T-helper 2 cell treated with Interferon-gamma antibody and Interleukin-4, amounts not matched to agents 100 ng/mL and 5 ng/mL, for 36 hours (primary cell): ENCODE measurements at regions not wholly inside any gene's neighbourhood (a gene's known extent, or its start where the extent isn't known, plus 50 kb on each side); places are given as distances from the start of the nearest gene placed in this dataset.

Experiments
- intact Hi-C: fragments of 100-400 bp; cut with micrococcal nuclease; formaldehyde crosslinking; loops from one replicate; pipeline ENCODE4 v1.15.1; 2023

GRCh38 chr5:162484986-162485385 lies 417.4 kb downstream of the GABRG2 start:
- intact Hi-C loops = no loop called here

DNA sequence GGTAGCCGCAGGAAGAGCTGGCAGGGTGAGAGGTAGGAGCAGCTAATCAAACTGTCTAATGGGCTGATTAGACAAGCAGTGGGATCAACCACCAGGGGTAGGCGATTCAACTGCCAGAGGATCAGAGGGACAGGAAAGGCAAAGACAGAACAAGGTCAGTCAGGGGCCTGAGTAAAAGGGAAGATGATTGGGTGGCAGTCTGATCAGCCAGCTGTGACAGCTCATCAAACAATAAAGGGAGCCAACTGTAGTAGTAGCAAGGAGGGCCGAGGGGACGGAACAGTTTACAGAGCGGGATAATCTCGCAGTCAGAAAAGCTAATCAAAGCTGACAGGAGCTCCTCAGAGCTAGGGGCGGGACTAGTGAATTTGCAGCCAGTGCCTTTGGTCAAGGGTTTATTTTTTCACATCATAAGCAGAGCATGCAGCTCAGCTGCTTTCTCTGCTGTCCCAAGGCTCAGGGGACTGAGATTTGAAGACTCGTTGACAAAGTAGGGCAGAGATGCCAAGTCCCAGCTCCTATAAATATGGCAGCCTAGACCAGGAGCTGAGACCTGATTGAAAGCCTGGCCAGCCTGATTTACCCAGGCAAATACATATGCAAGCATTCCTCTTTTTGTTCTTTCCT lies 418.2 kb downstream of the GABRG2 start:
- intact Hi-C loops = no loop called here

GRCh38 chr5:162487528-162488525 lies 420.3 kb downstream of the GABRG2 start:
- intact Hi-C loops = no loop called here

- intact Hi-C loops = no loop called here
Observed at GRCh38 chr5:162496100-162496808, 428.7 kb downstream of the GABRG2 start.

DNA sequence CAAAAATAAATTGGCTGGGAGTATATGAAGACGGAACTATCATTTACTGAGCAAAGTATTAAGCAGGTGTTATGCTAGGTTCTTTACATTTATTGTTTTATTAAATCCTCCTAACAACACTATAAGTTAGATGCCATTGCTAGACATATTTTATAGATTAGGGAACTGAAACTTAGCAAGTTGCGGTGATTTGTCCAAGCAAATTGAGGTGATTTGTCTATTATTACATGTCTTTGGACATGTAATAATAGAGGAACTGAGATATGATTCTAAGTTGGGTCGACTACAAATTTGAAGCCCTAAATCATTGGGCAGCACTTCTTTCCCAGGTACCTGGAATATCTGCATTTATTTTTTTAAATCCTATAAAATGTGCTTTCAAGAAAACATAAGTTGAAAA lies 429.9 kb downstream of the GABRG2 start:
- intact Hi-C loops = no loop called here

DNA sequence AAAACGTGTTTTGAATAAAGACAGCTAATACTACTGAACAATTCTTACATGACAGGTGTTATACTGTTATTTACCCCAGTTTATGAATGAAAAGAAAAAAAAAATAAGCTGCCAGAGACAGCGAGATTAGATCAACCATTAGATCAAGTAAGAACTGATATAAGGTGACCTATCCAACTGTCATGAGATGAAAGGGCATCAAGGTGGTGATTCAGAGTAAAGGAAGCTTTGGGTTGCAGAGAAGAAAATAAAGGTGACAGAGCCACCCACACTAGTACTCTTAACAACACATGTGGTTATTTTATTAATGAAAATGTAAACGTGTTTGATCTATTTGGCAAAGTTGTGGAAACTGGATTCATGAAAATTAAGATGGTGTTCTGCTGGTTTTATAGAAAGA lies 435.2 kb downstream of the GABRG2 start:
- intact Hi-C loops = no loop called here

DNA sequence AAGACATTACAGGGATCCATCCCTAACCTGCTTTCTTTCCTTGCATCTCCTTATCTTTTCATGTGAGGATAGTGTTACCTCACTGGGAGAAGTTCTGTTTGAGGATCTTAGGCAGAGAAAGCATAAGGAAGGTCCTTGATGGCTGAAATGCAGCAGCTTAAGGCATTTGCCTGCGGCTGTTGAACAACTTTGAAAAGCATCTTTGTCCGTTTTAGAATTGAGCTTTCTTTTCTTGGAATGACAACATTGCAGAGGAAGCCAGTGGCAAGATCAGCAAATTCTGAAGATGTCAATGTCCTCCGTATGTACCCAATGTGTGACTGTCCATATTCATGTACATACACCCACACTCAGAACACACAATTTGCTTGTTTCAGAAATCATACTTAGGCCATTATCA lies 436.2 kb downstream of the GABRG2 start:
- intact Hi-C loops = no loop called here

DNA sequence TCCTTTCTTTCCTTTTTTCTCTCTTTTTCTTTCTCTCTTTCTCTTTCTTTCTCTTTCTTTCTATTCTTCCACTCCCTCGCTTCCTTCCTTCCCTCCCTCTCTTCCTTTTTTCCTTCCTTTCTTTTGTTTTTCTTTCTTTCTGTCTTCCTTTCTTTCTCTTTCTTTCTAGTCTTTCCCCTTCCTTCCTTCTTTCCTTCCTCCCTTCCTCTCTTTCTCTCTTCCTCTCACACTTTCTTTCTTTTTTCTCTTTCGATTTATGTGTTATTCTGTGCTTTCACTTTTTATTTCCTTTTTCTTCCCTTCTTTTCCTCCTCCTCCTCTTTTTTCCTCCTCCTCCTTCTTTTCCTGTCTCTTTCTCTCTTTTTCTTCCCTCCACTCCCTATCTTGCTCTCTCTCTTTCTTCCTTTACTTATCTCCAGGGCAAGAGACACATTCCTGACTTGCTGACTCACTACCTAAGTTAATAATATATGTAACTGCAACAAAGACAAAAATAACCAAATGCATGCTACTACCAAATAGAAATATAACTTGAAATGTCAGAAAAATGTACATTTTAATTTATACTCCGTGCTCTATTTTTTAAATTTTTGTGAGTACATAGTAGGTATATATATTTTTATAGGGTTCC lies 445.5 kb downstream of the GABRG2 start:
- intact Hi-C loops = no loop called here

DNA sequence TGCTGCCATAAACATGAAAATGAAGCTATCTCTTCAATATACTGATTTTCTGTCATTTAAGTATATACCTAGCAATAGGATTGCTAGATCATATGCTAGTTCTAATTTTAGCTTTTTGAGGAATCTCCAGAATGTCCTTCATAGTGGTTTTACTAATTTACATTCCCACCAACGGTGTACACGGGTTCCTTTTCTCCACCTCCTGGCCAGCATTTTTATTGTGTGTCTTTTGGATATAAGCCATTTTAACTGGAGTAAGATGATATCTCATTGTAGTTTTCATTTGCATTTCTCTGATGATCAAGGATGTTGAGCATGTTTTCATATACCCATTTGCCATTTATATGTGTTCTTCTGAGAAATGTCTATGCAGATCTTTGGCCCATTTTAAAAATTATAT lies 446.5 kb downstream of the GABRG2 start:
- intact Hi-C loops = no loop called here

DNA sequence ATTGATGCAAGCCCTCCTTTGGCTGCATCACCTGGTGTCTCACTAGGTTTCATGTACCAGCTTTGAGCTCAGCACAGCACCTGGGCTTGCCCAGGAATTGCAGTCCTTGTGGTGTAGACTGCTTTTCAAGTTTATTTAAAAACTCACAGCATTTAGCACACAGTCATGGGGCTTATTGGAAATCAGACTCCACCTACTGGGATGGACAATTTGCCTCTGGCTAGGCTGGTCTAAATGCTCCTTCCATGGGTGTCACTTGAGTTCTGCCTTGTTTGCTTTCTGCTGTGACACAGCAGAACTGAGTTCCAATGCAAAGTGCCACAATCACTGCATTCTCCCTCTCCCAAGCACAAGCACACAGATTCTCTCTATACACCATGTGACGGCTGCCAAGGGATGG lies 453.3 kb downstream of the GABRG2 start:
- intact Hi-C loops = no loop called here

GRCh38 chr5:162529209-162529608 lies 461.6 kb downstream of the GABRG2 start:
- intact Hi-C loops = no loop called here

GRCh38 chr5:162529886-162530285 lies 462.3 kb downstream of the GABRG2 start:
- intact Hi-C loops = no loop called here

- intact Hi-C loops = no loop called here
Observed at GRCh38 chr5:162543437-162543836, 475.9 kb downstream of the GABRG2 start.

- intact Hi-C loops = no loop called here
Observed at GRCh38 chr5:162544905-162545304, 477.3 kb downstream of the GABRG2 start.

DNA sequence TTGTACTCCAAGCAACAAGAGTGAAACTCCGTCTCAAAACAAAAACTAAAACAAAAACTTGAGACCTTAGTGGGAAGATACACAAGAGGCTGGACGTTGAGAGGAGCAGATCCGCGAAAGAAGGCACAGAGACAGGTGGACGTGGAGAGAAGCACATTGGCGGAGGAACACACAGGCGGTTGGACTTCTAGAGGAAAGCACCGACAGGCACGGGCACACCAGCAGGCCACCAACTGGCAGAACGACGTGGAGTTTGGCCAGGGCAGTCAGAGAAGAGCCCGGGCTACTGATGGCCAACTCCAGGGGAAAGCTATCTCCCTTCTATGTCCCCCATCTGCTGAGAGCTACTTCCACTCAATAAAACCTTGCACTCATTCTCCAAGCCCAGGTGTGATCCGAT lies 482.7 kb downstream of the GABRG2 start:
- intact Hi-C loops = no loop called here

DNA sequence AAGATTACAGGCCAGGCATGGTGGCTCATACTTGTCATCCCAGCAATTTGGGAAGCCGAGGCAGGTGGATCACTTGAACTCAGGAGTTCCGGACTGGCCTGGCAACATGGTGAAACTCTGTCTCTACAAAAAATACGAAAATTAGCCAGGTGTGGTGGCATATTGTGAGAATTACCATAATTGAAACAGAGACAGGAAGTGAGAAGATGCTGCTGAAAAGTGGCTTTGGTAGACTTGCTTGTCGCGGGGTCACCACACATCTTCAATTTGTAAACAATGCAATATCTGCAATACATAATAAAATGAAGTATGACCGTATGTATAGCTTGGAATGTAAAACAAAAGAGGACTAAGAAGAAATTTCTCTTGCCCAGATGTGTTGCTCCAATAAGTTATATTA lies 490.5 kb downstream of the GABRG2 start:
- intact Hi-C loops = no loop called here

GRCh38 chr5:162567644-162568043 lies 500.1 kb downstream of the GABRG2 start:
- intact Hi-C loops = no loop called here

GRCh38 chr5:162573758-162574157 lies 506.2 kb downstream of the GABRG2 start:
- intact Hi-C loops = no loop called here

DNA sequence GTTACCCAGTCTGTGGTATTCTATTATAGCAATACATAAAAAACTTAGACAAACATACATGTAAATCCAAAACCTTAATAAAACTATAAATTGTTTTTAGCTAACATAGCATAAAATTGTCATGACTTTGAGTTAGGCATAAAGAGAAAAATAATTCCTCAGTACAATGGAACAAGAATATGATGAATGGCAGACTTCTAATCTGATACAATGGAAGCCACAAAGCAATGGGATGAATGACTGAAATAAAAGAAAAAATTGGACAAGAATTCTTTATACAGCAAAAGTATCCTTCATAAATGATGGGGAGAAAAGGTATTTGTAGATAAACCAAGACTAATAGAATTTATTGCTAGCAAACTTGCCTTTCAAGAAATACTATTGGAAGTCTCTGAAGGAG lies 524.2 kb downstream of the GABRG2 start:
- intact Hi-C loops = no loop called here

DNA sequence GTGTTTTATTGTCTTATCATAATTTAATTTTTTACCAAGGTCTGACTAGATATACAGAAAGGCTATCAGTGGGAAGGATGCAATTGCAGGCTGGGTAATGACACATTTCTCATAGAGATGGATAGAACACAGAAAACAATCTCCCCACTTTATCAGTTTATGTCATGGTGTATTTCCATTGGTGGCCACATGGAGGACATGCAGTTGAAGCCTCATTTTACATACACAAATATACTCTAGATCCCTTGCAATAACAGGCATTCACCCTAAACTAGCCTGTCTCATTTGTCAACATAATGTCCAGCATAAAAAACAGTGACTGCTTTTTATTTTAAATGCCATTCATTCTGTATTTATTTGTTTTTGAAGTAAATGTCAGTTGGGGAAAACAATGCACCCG lies 526.3 kb downstream of the GABRG2 start:
- intact Hi-C loops = no loop called here

DNA sequence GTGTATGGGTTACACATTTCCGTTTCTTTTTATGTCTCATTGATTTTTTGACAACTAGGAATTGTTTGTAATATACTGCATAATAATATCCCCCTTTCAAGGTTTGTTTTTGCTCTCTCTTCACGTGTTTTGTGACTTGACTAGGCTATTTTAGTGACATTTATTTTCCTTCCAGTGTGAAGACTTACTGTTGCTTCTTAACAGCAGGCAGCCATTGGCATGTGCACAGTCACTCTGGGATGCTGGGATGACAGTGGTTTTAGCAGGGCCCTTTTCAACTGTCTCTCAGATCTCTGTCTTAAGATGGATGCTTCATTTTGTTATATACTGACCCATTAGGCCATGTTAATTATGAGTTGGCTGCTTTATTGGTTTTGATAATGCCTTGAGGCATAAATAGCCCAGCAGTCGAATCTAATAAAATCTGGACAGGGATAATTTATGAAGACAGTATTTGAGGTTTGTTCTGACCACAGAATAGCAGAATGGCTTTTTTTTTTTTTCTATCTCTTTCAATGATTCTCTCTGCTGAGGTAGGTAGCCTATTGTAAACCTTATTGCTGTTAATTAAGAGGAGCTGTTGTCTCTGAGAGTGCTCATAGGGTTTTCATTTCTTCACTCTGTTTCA lies 536.0 kb downstream of the GABRG2 start:
- intact Hi-C loops = no loop called here
